Type B pancreatic cell (in vitro differentiated cells): ENCODE measurements at regions not wholly inside any gene's neighbourhood (a gene's known extent, or its start where the extent isn't known, plus 50 kb on each side); places are given as distances from the start of the nearest gene placed in this dataset.
"Not testable (repeated sequence)": the region's sequence is repeated elsewhere in the genome, so short reads cannot be mapped to it uniquely, and the experiment has no call there.

Experiments
- DNase-seq: peaks from one replicate; pipeline ENCODE4 v3.0.0; 2021; ENCODE audit warnings: mixed read lengths; ENCODE audit not compliant: unreplicated experiment; ENCODE audit errors: extremely low spot score
- H3K27ac Mint-ChIP-seq: 2 replicates; pipeline ENCODE4 v1.8.0; 2021; ENCODE audit warnings: mild to moderate bottlenecking, mixed read lengths
- H3K27me3 Mint-ChIP-seq: 2 replicates; pipeline ENCODE4 v1.8.0; 2021; ENCODE audit warnings: mixed read lengths
- H3K36me3 Mint-ChIP-seq: 2 replicates; pipeline ENCODE4 v1.8.0; 2021; ENCODE audit warnings: mixed read lengths
- H3K4me1 Mint-ChIP-seq: one replicate; pipeline ENCODE4 v1.8.0; 2021; ENCODE audit warnings: mixed read lengths; ENCODE audit not compliant: unreplicated experiment
- H3K4me3 Mint-ChIP-seq: 2 replicates; pipeline ENCODE4 v1.8.0; 2021; ENCODE audit warnings: mild to moderate bottlenecking, mixed read lengths
- H3K9me3 Mint-ChIP-seq: 2 replicates; pipeline ENCODE4 v1.8.0; 2021; ENCODE audit warnings: mixed read lengths
- CTCF ChIP-seq: fragments of 200-600 bp; sonication (generic); conservative IDR thresholded peaks from 2 replicates; pipeline ENCODE4 v1.5.0; 2021; ENCODE audit warnings: antibody characterized with exemption, mild to moderate bottlenecking

GRCh38 chr5:56384186-56384585 lies 151.1 kb upstream of the ANKRD55 start:
- DNase-seq, result no peak
- Mint-ChIP-seq H3K27ac (no peak overlapping the region), H3K4me3 (no peak overlapping the region), H3K4me1 (peaks cover 9% of the 10 kb centered on the region), H3K36me3 (peaks cover 6% of the 10 kb centered on the region), H3K27me3 (no peaks in the 10 kb centered on the region), H3K9me3 (peaks cover 11% of the 10 kb centered on the region)
- no peak for TF ChIP-seq CTCF

GRCh38 chr5:56383761-56384160 lies 150.6 kb upstream of the ANKRD55 start:
- Mint-ChIP-seq H3K4me1 (peaks cover 9% of the 10 kb centered on the region), H3K36me3 (peaks cover 6% of the 10 kb centered on the region), H3K27me3 (no peaks in the 10 kb centered on the region), H3K9me3 (peaks cover 11% of the 10 kb centered on the region), H3K4me3 (no peak overlapping the region), H3K27ac (no peak overlapping the region)
- DNase-seq, result no peak
- no peak for TF ChIP-seq CTCF

- Mint-ChIP-seq H3K4me3 (no peak overlapping the region), H3K27ac (no peak overlapping the region), H3K9me3 (peaks cover 11% of the 10 kb centered on the region), H3K4me1 (peaks cover under 1% of the 10 kb centered on the region), H3K27me3 (no peaks in the 10 kb centered on the region), H3K36me3 (peaks cover 6% of the 10 kb centered on the region)
- no peak for DNase-seq
- no peak for TF ChIP-seq CTCF
Observed at GRCh38 chr5:56382896-56383295, 149.8 kb upstream of the ANKRD55 start.

- Mint-ChIP-seq H3K36me3 (peaks cover 6% of the 10 kb centered on the region), H3K27ac (no peak overlapping the region), H3K27me3 (no peaks in the 10 kb centered on the region), H3K9me3 (peaks cover 15% of the 10 kb centered on the region), H3K4me1 (no peaks in the 10 kb centered on the region), H3K4me3 (no peak overlapping the region)
- TF ChIP-seq CTCF, result no peak
- no peak for DNase-seq
Observed at GRCh38 chr5:56377573-56377972, 144.4 kb upstream of the ANKRD55 start.

- Mint-ChIP-seq H3K27me3 (no peaks in the 10 kb centered on the region), H3K4me3 (no peak overlapping the region), H3K27ac (no peak overlapping the region), H3K4me1 (no peaks in the 10 kb centered on the region), H3K36me3 (no peaks in the 10 kb centered on the region), H3K9me3 (peaks cover 14% of the 10 kb centered on the region)
- no peak for DNase-seq
- TF ChIP-seq CTCF, result no peak
Observed at GRCh38 chr5:56376128-56376527, 143.0 kb upstream of the ANKRD55 start.

- no peaks in the 10 kb centered on the region for H3K36me3 Mint-ChIP-seq
- no peak for TF ChIP-seq CTCF
- no peak overlapping the region for H3K27ac Mint-ChIP-seq
- no peaks in the 10 kb centered on the region for H3K4me1 Mint-ChIP-seq
- H3K4me3 Mint-ChIP-seq, result no peak overlapping the region
- H3K9me3 Mint-ChIP-seq, result peaks cover 13% of the 10 kb centered on the region
- no peaks in the 10 kb centered on the region for H3K27me3 Mint-ChIP-seq
- no peak for DNase-seq
Observed at GRCh38 chr5:56375011-56375410, 141.9 kb upstream of the ANKRD55 start.

GRCh38 chr5:56372491-56372890 lies 139.4 kb upstream of the ANKRD55 start:
- H3K4me1 Mint-ChIP-seq, H3K27me3 Mint-ChIP-seq, H3K27ac Mint-ChIP-seq, H3K36me3 Mint-ChIP-seq, H3K4me3 Mint-ChIP-seq, DNase-seq: not testable (repeated sequence)
- H3K9me3 Mint-ChIP-seq, result peaks cover 13% of the 10 kb centered on the region
